ENCODE measurements at regions not wholly inside any gene's neighbourhood (a gene's known extent, or its start where the extent isn't known, plus 50 kb on each side); places are given as distances from the start of the nearest gene placed in this dataset.
A peak's percentile ranks its signal among the peaks of the same experiment; 100 is the strongest.

DNA sequence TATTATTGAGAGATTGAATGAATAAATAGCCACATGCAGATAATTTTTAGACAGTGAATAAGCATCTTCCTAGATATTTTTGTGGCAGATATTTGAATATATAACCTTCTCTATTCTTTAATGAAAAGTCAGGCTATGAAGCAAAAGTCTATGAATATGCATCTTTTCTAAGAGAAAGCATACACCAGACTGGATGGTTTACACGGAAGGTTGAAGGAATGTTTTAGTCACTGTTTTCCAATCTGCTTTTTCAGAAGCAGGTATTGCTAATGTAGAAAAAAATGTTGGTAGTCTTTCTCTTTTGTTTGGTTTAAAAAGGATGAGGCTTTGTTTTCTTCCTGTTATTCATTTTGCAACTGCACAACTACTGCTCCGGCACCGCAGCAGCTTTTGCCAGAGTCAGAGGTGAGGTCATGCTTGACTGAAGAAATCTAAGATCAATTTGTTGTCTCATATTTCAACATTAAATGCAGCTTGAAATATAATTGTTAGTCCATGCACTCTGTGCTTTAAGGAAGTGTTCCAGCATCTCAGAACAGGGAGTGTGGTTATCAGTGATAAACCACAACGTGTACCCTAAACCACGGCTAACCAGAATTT is 1540.8 kb upstream of the PIK3C3 start:
- Histone ChIP-seq H3K9me2 (replicated peaks; ENCODE audit: low read length) (no peaks in the 10 kb centered on the region), H3K36me3 (ENCODE audit: low read depth, low read length) (no peaks in the 10 kb centered on the region), H3K9ac (ENCODE audit: low read length) (no peak overlapping the region), H3K9me3 (ENCODE audit: low read length) (no peaks in the 10 kb centered on the region), H3K4me3 (ENCODE audit: low read length) (peak overlapping the region; percentile 21; the same call in 1 of the 2 replicates), H3F3A (ENCODE audit: low read length, unreplicated experiment) (no peaks in the 10 kb centered on the region), H3K4me2 (ENCODE audit: low read length) (peak overlapping the region; percentile 48), H4K20me1 (ENCODE audit: low read length) (no peaks in the 10 kb centered on the region), H3K27ac (ENCODE audit: low read length) (no peak overlapping the region), H3K79me2 (ENCODE audit: low read length) (no peaks in the 10 kb centered on the region), H3K4me1 (ENCODE audit: insufficient read depth, low read length) (0 out of 2 replicates have a peak, but pooled peaks cover 4% of the 10 kb centered on the region), H3K27me3 (ENCODE audit: low read length) (no peaks in the 10 kb centered on the region), H2AFZ (ENCODE audit: low read length) (no peak overlapping the region)
- TF ChIP-seq, protein P1, sequence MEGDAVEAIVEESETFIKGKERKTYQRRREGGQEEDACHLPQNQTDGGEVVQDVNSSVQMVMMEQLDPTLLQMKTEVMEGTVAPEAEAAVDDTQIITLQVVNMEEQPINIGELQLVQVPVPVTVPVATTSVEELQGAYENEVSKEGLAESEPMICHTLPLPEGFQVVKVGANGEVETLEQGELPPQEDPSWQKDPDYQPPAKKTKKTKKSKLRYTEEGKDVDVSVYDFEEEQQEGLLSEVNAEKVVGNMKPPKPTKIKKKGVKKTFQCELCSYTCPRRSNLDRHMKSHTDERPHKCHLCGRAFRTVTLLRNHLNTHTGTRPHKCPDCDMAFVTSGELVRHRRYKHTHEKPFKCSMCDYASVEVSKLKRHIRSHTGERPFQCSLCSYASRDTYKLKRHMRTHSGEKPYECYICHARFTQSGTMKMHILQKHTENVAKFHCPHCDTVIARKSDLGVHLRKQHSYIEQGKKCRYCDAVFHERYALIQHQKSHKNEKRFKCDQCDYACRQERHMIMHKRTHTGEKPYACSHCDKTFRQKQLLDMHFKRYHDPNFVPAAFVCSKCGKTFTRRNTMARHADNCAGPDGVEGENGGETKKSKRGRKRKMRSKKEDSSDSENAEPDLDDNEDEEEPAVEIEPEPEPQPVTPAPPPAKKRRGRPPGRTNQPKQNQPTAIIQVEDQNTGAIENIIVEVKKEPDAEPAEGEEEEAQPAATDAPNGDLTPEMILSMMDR (conservative IDR thresholded peaks at IDR 0.05; ENCODE audit: low read depth, low read length), result no peak
- no peak for TF ChIP-seq EZH2phosphoT487 (IDR thresholded peaks at IDR 0.05; ENCODE audit: borderline replicate concordance, low read length)
- no peak for TF ChIP-seq EZH2 (IDR thresholded peaks at IDR 0.05; ENCODE audit: low read length, unreplicated experiment)
- CTCF ChIA-PET, result no interaction called here
- no TSS peak for BruUV-seq (replicated peaks)
- POLR2A ChIA-PET (ENCODE audit: unreplicated experiment), result no interaction called here
- intact Hi-C loops (cut with micrococcal nuclease), result loop anchor here (10.0 kb wide), 1 partner anchor 839 kb away; no protein-coding TSS in a partner anchor
- ATAC-seq, result peak; percentile 80
- peak; percentile 36 for DNase-seq

DNA sequence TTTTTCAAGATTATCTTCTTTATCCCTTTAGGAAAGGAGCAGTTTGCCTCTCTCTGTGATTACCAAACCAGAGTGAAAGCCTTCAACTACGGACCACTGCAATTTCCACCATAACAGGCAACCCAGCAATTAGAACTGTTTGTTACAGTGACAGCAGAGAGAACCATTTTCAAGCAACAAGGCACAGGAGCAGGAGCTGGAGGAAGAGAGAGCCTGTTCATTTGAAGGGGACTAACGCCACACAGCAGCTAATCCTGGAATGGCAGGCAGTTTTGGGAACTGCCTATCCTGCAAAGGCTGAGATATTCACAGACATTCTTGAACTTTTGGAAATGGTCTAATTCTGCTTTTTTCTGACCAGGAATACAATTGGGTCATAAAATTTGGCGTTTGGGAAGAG is 1541.9 kb upstream of the PIK3C3 start:
- Histone ChIP-seq H3K79me2 (ENCODE audit: low read length) (no peaks in the 10 kb centered on the region), H3K4me2 (ENCODE audit: low read length) (no peak overlapping the region), H3F3A (ENCODE audit: low read length, unreplicated experiment) (no peaks in the 10 kb centered on the region), H3K4me3 (ENCODE audit: low read length) (no peak overlapping the region), H3K27me3 (ENCODE audit: low read length) (no peaks in the 10 kb centered on the region), H3K9ac (ENCODE audit: low read length) (no peak overlapping the region), H3K9me2 (replicated peaks; ENCODE audit: low read length) (no peaks in the 10 kb centered on the region), H3K36me3 (ENCODE audit: low read depth, low read length) (no peaks in the 10 kb centered on the region), H2AFZ (ENCODE audit: low read length) (no peak overlapping the region), H3K9me3 (ENCODE audit: low read length) (no peaks in the 10 kb centered on the region), H4K20me1 (ENCODE audit: low read length) (no peaks in the 10 kb centered on the region), H3K4me1 (ENCODE audit: insufficient read depth, low read length) (0 out of 2 replicates have a peak, but pooled peaks cover 4% of the 10 kb centered on the region), H3K27ac (ENCODE audit: low read length) (no peak overlapping the region)
- ChIA-PET CTCF (no interaction called here), POLR2A (ENCODE audit: unreplicated experiment) (no interaction called here)
- peak; percentile 48 for DNase-seq
- intact Hi-C loops (cut with micrococcal nuclease), result loop anchor here (10.0 kb wide), 1 partner anchor 838 kb away; no protein-coding TSS in a partner anchor
- BruUV-seq (replicated peaks), result no TSS peak
- peak; percentile 68 for ATAC-seq
- TF ChIP-seq, protein P1 (conservative IDR thresholded peaks at IDR 0.05; ENCODE audit: low read depth, low read length), result peak; percentile 50
- TF ChIP-seq EZH2 (IDR thresholded peaks at IDR 0.05; ENCODE audit: low read length, unreplicated experiment), result no peak

DNA sequence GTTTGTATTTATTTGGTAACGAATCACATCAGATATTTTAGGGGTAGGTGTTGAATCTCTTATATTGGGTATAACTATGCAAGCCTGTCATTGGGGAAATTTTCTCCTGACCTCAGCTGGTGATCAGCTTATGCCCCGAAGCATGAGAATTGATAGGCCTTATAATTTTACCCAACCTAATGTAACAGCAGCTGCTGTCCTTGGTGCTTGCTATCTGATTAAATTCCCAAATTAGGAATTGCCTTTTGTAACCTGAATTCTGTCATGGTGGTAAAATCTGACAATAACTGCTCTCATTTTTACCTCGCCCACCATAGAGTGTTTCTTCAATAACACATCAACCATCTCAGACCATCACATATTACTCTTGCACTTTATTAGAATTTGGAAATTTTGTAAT is 1542.6 kb upstream of the PIK3C3 start:
- Histone ChIP-seq H4K20me1 (ENCODE audit: low read length) (no peaks in the 10 kb centered on the region), H3K4me2 (ENCODE audit: low read length) (no peak overlapping the region), H3K4me1 (ENCODE audit: insufficient read depth, low read length) (0 out of 2 replicates have a peak, but pooled peaks cover 4% of the 10 kb centered on the region), H3K79me2 (ENCODE audit: low read length) (no peaks in the 10 kb centered on the region), H3K27me3 (ENCODE audit: low read length) (no peaks in the 10 kb centered on the region), H3F3A (ENCODE audit: low read length, unreplicated experiment) (no peaks in the 10 kb centered on the region), H3K9me2 (replicated peaks; ENCODE audit: low read length) (no peaks in the 10 kb centered on the region), H2AFZ (ENCODE audit: low read length) (no peak overlapping the region), H3K27ac (ENCODE audit: low read length) (no peak overlapping the region), H3K36me3 (ENCODE audit: low read depth, low read length) (no peaks in the 10 kb centered on the region), H3K9me3 (ENCODE audit: low read length) (no peaks in the 10 kb centered on the region), H3K9ac (ENCODE audit: low read length) (no peak overlapping the region), H3K4me3 (ENCODE audit: low read length) (no peak overlapping the region)
- DNase-seq (no peak), ATAC-seq (no peak)
- TF ChIP-seq, protein P1 (conservative IDR thresholded peaks at IDR 0.05; ENCODE audit: low read depth, low read length), result no peak
- TF ChIP-seq EZH2phosphoT487 (IDR thresholded peaks at IDR 0.05; ENCODE audit: borderline replicate concordance, low read length), result no peak
- TF ChIP-seq EZH2 (IDR thresholded peaks at IDR 0.05; ENCODE audit: low read length, unreplicated experiment), result no peak
- ChIA-PET CTCF (no interaction called here), POLR2A (ENCODE audit: unreplicated experiment) (no interaction called here)
- no TSS peak for BruUV-seq (replicated peaks)
- intact Hi-C loops (cut with micrococcal nuclease), result loop anchor here (10.0 kb wide), 1 partner anchor 838 kb away; no protein-coding TSS in a partner anchor
